ENCODE measurements at regions not wholly inside any gene's neighbourhood (a gene's known extent, or its start where the extent isn't known, plus 50 kb on each side); places are given as distances from the start of the nearest gene placed in this dataset.

GRCh38 chr13:107743100-107743499 lies 472.2 kb downstream of the LIG4 start:
- TF ChIP-seq CTCF (IDR thresholded peaks at IDR 0.05; ENCODE audit: insufficient read depth, low read length, severe bottlenecking), result no peak
- no peaks in the 10 kb centered on the region for H3K27me3 ChIP-seq (ENCODE audit: control insufficient read depth, insufficient read depth, low read length)
- FAIRE-seq (no peak), DNase-seq (ENCODE audit: low read depth) (no peak)
- H3K36me3 ChIP-seq (ENCODE audit: control insufficient read depth, insufficient read depth, low read length), result no peaks in the 10 kb centered on the region
- no peak overlapping the region for H3K4me3 ChIP-seq (ENCODE audit: low read depth, low read length)

GRCh38 chr13:107742544-107742943 lies 472.8 kb downstream of the LIG4 start:
- TF ChIP-seq CTCF (IDR thresholded peaks at IDR 0.05; ENCODE audit: insufficient read depth, low read length, severe bottlenecking), result no peak
- Histone ChIP-seq H3K27me3 (ENCODE audit: control insufficient read depth, insufficient read depth, low read length) (no peaks in the 10 kb centered on the region), H3K4me3 (ENCODE audit: low read depth, low read length) (no peak overlapping the region), H3K36me3 (ENCODE audit: control insufficient read depth, insufficient read depth, low read length) (no peaks in the 10 kb centered on the region)
- FAIRE-seq (no peak), DNase-seq (ENCODE audit: low read depth) (no peak)

- Histone ChIP-seq H3K27me3 (ENCODE audit: control insufficient read depth, insufficient read depth, low read length) (no peaks in the 10 kb centered on the region), H3K36me3 (ENCODE audit: control insufficient read depth, insufficient read depth, low read length) (no peaks in the 10 kb centered on the region), H3K4me3 (ENCODE audit: low read depth, low read length) (no peak overlapping the region)
- no peak for TF ChIP-seq CTCF (IDR thresholded peaks at IDR 0.05; ENCODE audit: insufficient read depth, low read length, severe bottlenecking)
- DNase-seq (ENCODE audit: low read depth) (no peak), FAIRE-seq (no peak)
Observed at GRCh38 chr13:107738004-107738403, 477.3 kb downstream of the LIG4 start.

- Histone ChIP-seq H3K36me3 (ENCODE audit: control insufficient read depth, insufficient read depth, low read length) (no peaks in the 10 kb centered on the region), H3K27me3 (ENCODE audit: control insufficient read depth, insufficient read depth, low read length) (no peaks in the 10 kb centered on the region), H3K4me3 (ENCODE audit: low read depth, low read length) (no peak overlapping the region)
- FAIRE-seq, result no peak
- DNase-seq (ENCODE audit: low read depth), result no peak
- no peak for TF ChIP-seq CTCF (IDR thresholded peaks at IDR 0.05; ENCODE audit: insufficient read depth, low read length, severe bottlenecking)
Observed at GRCh38 chr13:107736731-107737130, 478.6 kb downstream of the LIG4 start.

DNA sequence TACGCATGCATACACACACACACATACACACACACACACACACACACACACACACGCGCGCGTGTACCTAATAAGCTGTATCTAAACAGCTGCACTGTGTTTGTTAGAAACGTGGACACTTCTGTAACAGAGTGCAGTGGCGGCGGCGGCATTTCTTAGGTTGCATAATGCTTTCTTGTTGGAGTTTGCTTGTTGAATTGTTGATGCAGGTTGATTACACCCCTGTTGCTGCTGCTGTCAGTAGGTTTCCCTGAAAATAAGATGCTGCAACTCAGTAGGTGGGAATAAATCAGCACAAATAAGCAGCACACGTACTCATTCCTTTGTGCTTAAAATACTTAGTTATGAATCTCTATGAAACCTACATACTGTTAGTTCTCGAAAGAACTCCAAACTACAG lies 479.2 kb downstream of the LIG4 start:
- no peak for TF ChIP-seq CTCF (IDR thresholded peaks at IDR 0.05; ENCODE audit: insufficient read depth, low read length, severe bottlenecking)
- no peak for FAIRE-seq
- DNase-seq (ENCODE audit: low read depth), result no peak
- H3K4me3 ChIP-seq (ENCODE audit: low read depth, low read length), result no peak overlapping the region
- no peaks in the 10 kb centered on the region for H3K27me3 ChIP-seq (ENCODE audit: control insufficient read depth, insufficient read depth, low read length)
- H3K36me3 ChIP-seq (ENCODE audit: control insufficient read depth, insufficient read depth, low read length), result no peaks in the 10 kb centered on the region

DNA sequence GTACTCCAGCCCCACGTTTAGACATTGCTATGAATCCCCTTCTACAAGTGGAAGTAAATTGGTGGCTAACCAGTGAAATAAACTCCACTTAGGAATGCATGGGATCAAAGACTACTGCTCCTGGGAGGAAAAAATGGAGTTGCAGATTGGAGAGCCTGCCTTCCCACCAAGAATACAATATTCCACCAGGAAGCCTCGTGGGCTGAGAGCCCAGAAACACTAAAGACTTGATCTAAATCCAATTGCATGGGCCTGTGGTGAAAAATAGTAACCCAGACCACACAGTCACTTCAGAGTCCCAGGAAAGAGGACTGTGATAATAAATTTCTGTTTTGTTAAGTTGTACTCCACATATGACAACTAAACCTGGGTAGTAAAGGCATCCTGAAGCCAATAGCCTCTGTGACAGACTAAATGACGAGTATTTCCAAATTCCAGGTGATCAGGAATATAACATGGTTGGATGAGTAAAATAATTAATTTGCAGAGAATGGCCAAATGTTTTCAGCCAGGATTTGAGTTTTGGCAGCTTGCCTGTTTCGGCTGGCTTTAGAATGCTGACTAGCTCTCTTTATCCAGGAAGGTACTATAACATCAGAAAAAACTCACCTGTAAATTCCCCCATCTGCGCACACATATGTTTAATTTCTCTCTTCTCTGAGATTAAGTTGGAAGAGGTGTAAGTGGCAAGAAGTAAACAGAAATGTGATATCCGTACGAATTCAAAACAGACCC lies 480.3 kb downstream of the LIG4 start:
- DNase-seq (ENCODE audit: low read depth) (no peak), FAIRE-seq (no peak)
- no peaks in the 10 kb centered on the region for H3K27me3 ChIP-seq (ENCODE audit: control insufficient read depth, insufficient read depth, low read length)
- no peak overlapping the region for H3K4me3 ChIP-seq (ENCODE audit: low read depth, low read length)
- H3K36me3 ChIP-seq (ENCODE audit: control insufficient read depth, insufficient read depth, low read length), result no peaks in the 10 kb centered on the region
- no peak for TF ChIP-seq CTCF (IDR thresholded peaks at IDR 0.05; ENCODE audit: insufficient read depth, low read length, severe bottlenecking)

All from bronchial epithelial cell (primary cell).